Thyroid gland (tissue), 4 donors: ENCODE measurements at regions not wholly inside any gene's neighbourhood (a gene's known extent, or its start where the extent isn't known, plus 50 kb on each side); places are given as distances from the start of the nearest gene placed in this dataset.

Source experiments
- DNase-seq, 2 donors: peaks; one replicate each; pipeline ENCODE4 v3.0.0-alpha.2; 2019
- H3K27ac ChIP-seq, 3 donors: fragments of 200-600 bp; sonication (generic); 1 replicate in 2 of 3; 2 replicates in 1 of 3; pipeline ENCODE4 v1.5.1; 2016 to 2019; ENCODE audit warnings: mild to moderate bottlenecking in 1 of 3, moderate library complexity in 1 of 3
- H3K27me3 ChIP-seq: fragments of 200-600 bp; sonication (generic); one replicate; pipeline ENCODE4 v1.5.1; 2019
- H3K36me3 ChIP-seq, 2 donors: fragments of 200-600 bp; sonication (generic); one replicate each; pipeline ENCODE4 v1.5.1; 2016 to 2019
- H3K4me1 ChIP-seq, 2 donors: fragments of 200-600 bp; sonication (generic); one replicate each; pipeline ENCODE4 v1.5.1; 2017 to 2019
- H3K4me3 ChIP-seq, 3 donors: fragments of 200-600 bp; sonication (generic); replicated peaks in 1 of 3; 1 replicate in 2 of 3; 2 replicates in 1 of 3; pipeline ENCODE4 v1.5.1; 2016; ENCODE audit warnings: mild to moderate bottlenecking in 1 of 3
- H3K9me3 ChIP-seq: fragments of 200-600 bp; sonication (generic); one replicate; pipeline ENCODE4 v1.5.1; 2017
- POLR2A ChIP-seq, 2 donors: fragments of 450-650 bp; IDR thresholded peaks; one replicate each; pipeline ENCODE4 v1.6.1; 2017; ENCODE audit warnings: antibody characterized with exemption in 2 of 2, mild to moderate bottlenecking in 2 of 2, moderate library complexity in 1 of 2
- WGBS, 2 donors: methylation state at CpG; one replicate each; pipeline ENCODE4 v1.1.5; 2017; 5-methylcytosine and 5-hydroxymethylcytosine counted together
- intact Hi-C: fragments of 100-400 bp; cut with DNase I; formaldehyde crosslinking; loops from one replicate; pipeline ENCODE4 v1.15.1; 2023
- TF ChIP-seq, protein P1 (sequence below), 6 experiments: fragments of 200-600 bp in 3 of 6; fragments of 450-650 bp in 3 of 6; sonication (generic) in 3 of 6; IDR thresholded peaks; one replicate each; pipeline ENCODE4 v1.5.1; 2016 to 2019; ENCODE audit warnings: antibody characterized with exemption in 6 of 6, mild to moderate bottlenecking in 2 of 6, inconsistent platforms in 1 of 6, moderate library complexity in 1 of 6

DNA sequence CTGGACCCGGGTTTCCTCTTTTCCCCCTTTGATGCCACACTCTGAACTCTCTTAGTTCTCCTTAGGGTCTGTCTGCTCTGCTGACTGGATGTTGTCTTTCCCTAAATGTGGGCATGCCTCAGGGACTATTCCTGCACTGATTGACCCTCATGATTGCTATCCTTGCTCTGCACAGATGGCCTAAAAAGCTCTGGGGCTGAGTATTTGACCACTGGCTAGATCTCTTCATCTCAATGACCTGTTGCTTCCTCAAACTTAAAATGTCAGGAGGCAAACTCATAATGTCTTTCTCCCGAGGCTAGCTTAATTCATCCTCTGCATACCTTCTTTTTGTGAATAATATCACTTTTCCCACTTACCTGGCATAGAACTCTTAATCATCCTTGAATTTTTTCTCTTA, 157.4 kb downstream of the GATB start:
- 76 to 85% methylated on average over 2 of the region's 2 CpGs for WGBS, 2 donors
- no peaks in the 10 kb centered on the region for H3K36me3 ChIP-seq
- intact Hi-C loops: no loop called here
- DNase-seq: no peak
- H3K27ac ChIP-seq: no peak overlapping the region
- TF ChIP-seq, protein P1, sequence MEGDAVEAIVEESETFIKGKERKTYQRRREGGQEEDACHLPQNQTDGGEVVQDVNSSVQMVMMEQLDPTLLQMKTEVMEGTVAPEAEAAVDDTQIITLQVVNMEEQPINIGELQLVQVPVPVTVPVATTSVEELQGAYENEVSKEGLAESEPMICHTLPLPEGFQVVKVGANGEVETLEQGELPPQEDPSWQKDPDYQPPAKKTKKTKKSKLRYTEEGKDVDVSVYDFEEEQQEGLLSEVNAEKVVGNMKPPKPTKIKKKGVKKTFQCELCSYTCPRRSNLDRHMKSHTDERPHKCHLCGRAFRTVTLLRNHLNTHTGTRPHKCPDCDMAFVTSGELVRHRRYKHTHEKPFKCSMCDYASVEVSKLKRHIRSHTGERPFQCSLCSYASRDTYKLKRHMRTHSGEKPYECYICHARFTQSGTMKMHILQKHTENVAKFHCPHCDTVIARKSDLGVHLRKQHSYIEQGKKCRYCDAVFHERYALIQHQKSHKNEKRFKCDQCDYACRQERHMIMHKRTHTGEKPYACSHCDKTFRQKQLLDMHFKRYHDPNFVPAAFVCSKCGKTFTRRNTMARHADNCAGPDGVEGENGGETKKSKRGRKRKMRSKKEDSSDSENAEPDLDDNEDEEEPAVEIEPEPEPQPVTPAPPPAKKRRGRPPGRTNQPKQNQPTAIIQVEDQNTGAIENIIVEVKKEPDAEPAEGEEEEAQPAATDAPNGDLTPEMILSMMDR (IDR thresholded peaks at IDR 0.05): no peak
- TF ChIP-seq POLR2A (IDR thresholded peaks at IDR 0.05): no peak
- H3K4me1 ChIP-seq: peaks cover under 1 to 2% of the 10 kb centered on the region in 2 donors
- H3K4me3 ChIP-seq: no peak overlapping the region
- H3K27me3 ChIP-seq: no peaks in the 10 kb centered on the region
- H3K9me3 ChIP-seq: no peaks in the 10 kb centered on the region

GRCh38 chr4:151604238-151604637, 156.6 kb downstream of the GATB start:
- no peaks in the 10 kb centered on the region for H3K36me3 ChIP-seq
- TF ChIP-seq POLR2A (IDR thresholded peaks at IDR 0.05): no peak
- TF ChIP-seq, protein P1 (IDR thresholded peaks at IDR 0.05): peak in 4 of 6 experiments; percentile 28 to 60 (median 54)
- DNase-seq: no peak
- no peaks in the 10 kb centered on the region for H3K27me3 ChIP-seq
- H3K4me1 ChIP-seq: no peaks in the 10 kb centered on the region
- no peaks in the 10 kb centered on the region for H3K9me3 ChIP-seq
- no peak overlapping the region for H3K27ac ChIP-seq
- H3K4me3 ChIP-seq: no peak overlapping the region
- 79 to 89% methylated on average over 5 of the region's 5 CpGs for WGBS, 2 donors
- intact Hi-C loops: no loop called here

GRCh38 chr4:151605215-151605614, 155.6 kb downstream of the GATB start:
- intact Hi-C loops: no loop called here

GRCh38 chr4:151606061-151606460, 154.7 kb downstream of the GATB start:
- no peak for TF ChIP-seq POLR2A (IDR thresholded peaks at IDR 0.05)
- TF ChIP-seq, protein P1 (IDR thresholded peaks at IDR 0.05): no peak
- Histone ChIP-seq H3K4me1 (no peaks in the 10 kb centered on the region), H3K27ac (no peak overlapping the region), H3K9me3 (no peaks in the 10 kb centered on the region), H3K36me3 (no peaks in the 10 kb centered on the region), H3K27me3 (no peaks in the 10 kb centered on the region), H3K4me3 (no peak overlapping the region)
- intact Hi-C loops: no loop called here
- DNase-seq: no peak
- 66 to 71% methylated on average over 5 of the region's 5 CpGs for WGBS, 2 donors

More at GRCh38 chr4:151605215-151605614, 155.6 kb downstream of the GATB start:
- H3K27me3 ChIP-seq: no peaks in the 10 kb centered on the region
- H3K4me3 ChIP-seq: no peak overlapping the region
- 75 to 78% methylated on average over 2 of the region's 2 CpGs for WGBS, 2 donors
- DNase-seq: no peak
- H3K9me3 ChIP-seq: no peaks in the 10 kb centered on the region
- no peak overlapping the region for H3K27ac ChIP-seq
- H3K36me3 ChIP-seq: no peaks in the 10 kb centered on the region
- TF ChIP-seq, protein P1 (IDR thresholded peaks at IDR 0.05): no peak
- no peak for TF ChIP-seq POLR2A (IDR thresholded peaks at IDR 0.05)
- no peaks in the 10 kb centered on the region for H3K4me1 ChIP-seq

DNA sequence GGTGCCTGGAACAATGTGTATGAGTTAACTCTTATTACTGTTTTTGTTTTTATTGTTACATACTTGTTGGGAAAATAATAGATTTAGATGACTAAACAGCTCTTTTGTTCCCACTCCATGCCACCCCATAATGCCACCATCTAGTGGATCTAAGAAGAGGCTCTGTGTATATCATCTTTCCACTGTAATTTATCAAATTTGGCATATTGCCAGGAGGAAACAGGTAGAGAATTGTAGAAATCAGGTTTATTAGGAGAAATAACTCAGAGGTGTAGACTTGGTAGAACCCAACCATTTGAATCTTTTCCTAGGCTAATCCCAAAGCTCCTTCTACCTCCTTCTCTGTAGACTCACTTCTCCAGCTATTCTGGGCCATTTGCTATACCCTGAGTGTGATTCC, 150.6 kb downstream of the GATB start:
- no peak for TF ChIP-seq POLR2A (IDR thresholded peaks at IDR 0.05)
- TF ChIP-seq, protein P1 (IDR thresholded peaks at IDR 0.05): no peak
- Histone ChIP-seq H3K27me3 (no peaks in the 10 kb centered on the region), H3K4me1 (no peaks in the 10 kb centered on the region), H3K9me3 (no peaks in the 10 kb centered on the region), H3K36me3 (no peaks in the 10 kb centered on the region), H3K27ac (no peak overlapping the region), H3K4me3 (no peak overlapping the region)
- intact Hi-C loops: no loop called here
- DNase-seq: no peak
